SK-N-SH (cell line): ENCODE measurements at regions not wholly inside any gene's neighbourhood (a gene's known extent, or its start where the extent isn't known, plus 50 kb on each side); places are given as distances from the start of the nearest gene placed in this dataset.

Experiments used
- CTCF ChIA-PET: fragments of 300-600, 350-600 bp; formaldehyde crosslinking; extraction: SDS; loops from one replicate; lab custom pipeline; 2021; lab: Yijun Ruan, JAX
- POLR2A ChIA-PET: fragments of 350-600 bp; sonication (Branson Sonifier 250); formaldehyde crosslinking; extraction: SDS; loops from one replicate; lab custom pipeline; 2020; ENCODE audit warnings: antibody characterized with exemption, inconsistent platforms; lab: Yijun Ruan, JAX
- DNase-seq: peaks from one replicate; pipeline ENCODE4 v3.0.0; 2012
- H2AFZ ChIP-seq: fragments of 200-600 bp; sonication (generic); 2 replicates; pipeline ENCODE4 v1.8.1; 2016; ENCODE audit warnings: antibody characterized with exemption, mild to moderate bottlenecking, low read depth
- H3F3A ChIP-seq: fragments of 200-600 bp; sonication (generic); replicated peaks from 2 replicates; pipeline ENCODE3; 2016; ENCODE audit warnings: antibody characterized with exemption, mild to moderate bottlenecking; ENCODE audit not compliant: insufficient read depth
- H3K27ac ChIP-seq, 2 experiments: fragments of 200-500 bp in 1 of 2; fragments of 200-600 bp in 1 of 2; sonication (Bioruptor generic) in 1 of 2; sonication (generic), shearing (Covaris generic) in 1 of 2; 2 replicates each; pipeline versions ENCODE4 v1.5.1 to v1.6.1; 2014 to 2016; ENCODE audit warnings: low read depth in 2 of 2, inconsistent platforms in 1 of 2, low read length in 1 of 2, mild to moderate bottlenecking in 1 of 2, mixed read lengths in 1 of 2
- H3K27me3 ChIP-seq: fragments of 200-600 bp; sonication (generic), shearing (Covaris generic); 2 replicates; pipeline ENCODE4 v1.6.1; 2016; ENCODE audit warnings: mixed run types; ENCODE audit not compliant: insufficient read depth
- H3K36me3 ChIP-seq, 2 experiments: fragments of 200-500 bp in 1 of 2; fragments of 200-600 bp in 1 of 2; sonication (Bioruptor generic) in 1 of 2; sonication (generic) in 1 of 2; replicated peaks in 1 of 2; 2 replicates each; pipeline versions ENCODE3 to v1.5.1; 2014 to 2016; ENCODE audit warnings: low read length in 1 of 2, mild to moderate bottlenecking in 1 of 2; ENCODE audit not compliant: insufficient read depth in 2 of 2, control insufficient read depth in 1 of 2
- H3K4me1 ChIP-seq, 2 experiments: fragments of 200-500 bp in 1 of 2; fragments of 200-600 bp in 1 of 2; sonication (Bioruptor generic) in 1 of 2; sonication (generic), shearing (Covaris generic) in 1 of 2; 2 replicates each; pipeline versions ENCODE4 v1.5.1 to v1.6.1; 2014 to 2016; ENCODE audit warnings: low read depth in 1 of 2, low read length in 1 of 2, mixed run types in 1 of 2; ENCODE audit not compliant: insufficient read depth in 2 of 2, control insufficient read depth in 1 of 2
- H3K4me2 ChIP-seq: fragments of 200-600 bp; sonication (generic), shearing (Covaris generic); 2 replicates; pipeline ENCODE4 v1.6.1; 2017; ENCODE audit warnings: mixed run types
- H3K4me3 ChIP-seq, 2 experiments: fragments of 200-500 bp in 1 of 2; fragments of 200-600 bp in 1 of 2; sonication (Bioruptor generic) in 1 of 2; sonication (generic), shearing (Covaris generic) in 1 of 2; 2 replicates each; pipeline versions ENCODE4 v1.5.1 to v1.8.1; 2014 to 2016; ENCODE audit warnings: low read depth in 2 of 2, inconsistent platforms in 1 of 2, low read length in 1 of 2, mild to moderate bottlenecking in 1 of 2, mixed read lengths in 1 of 2, moderate library complexity in 1 of 2
- H3K79me2 ChIP-seq: fragments of 200-600 bp; sonication (generic); 2 replicates; pipeline ENCODE4 v1.8.1; 2017; ENCODE audit warnings: mild to moderate bottlenecking; ENCODE audit not compliant: insufficient read depth
- H3K9ac ChIP-seq: fragments of 200-600 bp; sonication (generic); 2 replicates; pipeline ENCODE4 v1.6.1; 2017; ENCODE audit warnings: mixed run types
- H3K9me2 ChIP-seq: fragments of 200-600 bp; sonication (generic); 2 replicates; pipeline ENCODE4 v1.6.1; 2017; ENCODE audit warnings: mixed run types
- H3K9me3 ChIP-seq: fragments of 200-600 bp; sonication (generic); 2 replicates; pipeline ENCODE4 v1.6.1; 2017; ENCODE audit warnings: mixed run types, mild to moderate bottlenecking, moderate library complexity
- H4K20me1 ChIP-seq: fragments of 200-600 bp; sonication (generic); 2 replicates; pipeline ENCODE4 v1.6.1; 2017; ENCODE audit warnings: mild to moderate bottlenecking, mixed run types; ENCODE audit not compliant: insufficient read depth
- CHD2 ChIP-seq: fragments of 150-350 bp; IDR thresholded peaks from 2 replicates; pipeline ENCODE4 v1.6.1; 2018; ENCODE audit warnings: low read length; ENCODE audit not compliant: partially characterized antibody
- ELF1 ChIP-seq: IDR thresholded peaks from 2 replicates; pipeline ENCODE4 v1.4.0; 2012
- EP300 ChIP-seq, 2 experiments: IDR thresholded peaks; 2 replicates each; pipeline versions ENCODE4 v1.4.0 to v1.6.1; 2012; ENCODE audit warnings: borderline replicate concordance in 1 of 2, low read depth in 1 of 2, low read length in 1 of 2
- EZH2phosphoT487 ChIP-seq: fragments of 200-600 bp; sonication (generic); IDR thresholded peaks from 2 replicates; pipeline ENCODE4 v1.6.1; 2017; ENCODE audit warnings: low read depth, mixed run types, mild to moderate bottlenecking, antibody characterized with exemption, moderate library complexity, borderline replicate concordance
- FOXJ3 ChIP-seq: sonication (generic); formaldehyde crosslinking; IDR thresholded peaks from 2 replicates; pipeline ENCODE4 v1.5.1; 2020; ENCODE audit warnings: mild to moderate bottlenecking, missing genetic modification reagents
- FOXM1 ChIP-seq: IDR thresholded peaks from 2 replicates; pipeline ENCODE4 v1.4.0; 2012; ENCODE audit warnings: low read depth, mild to moderate bottlenecking
- GABPA ChIP-seq: IDR thresholded peaks from 2 replicates; pipeline ENCODE4 v1.4.0; 2012; ENCODE audit warnings: low read depth, mild to moderate bottlenecking
- GATA2 ChIP-seq: sonication (generic); formaldehyde crosslinking; IDR thresholded peaks from 2 replicates; pipeline ENCODE4 v1.5.0; 2020; ENCODE audit warnings: mild to moderate bottlenecking, missing genetic modification reagents
- JUND ChIP-seq: IDR thresholded peaks from 2 replicates; pipeline ENCODE4 v1.4.0; 2012
- MEF2A ChIP-seq: IDR thresholded peaks from 2 replicates; pipeline ENCODE4 v1.4.0; 2012; ENCODE audit warnings: low read depth, borderline replicate concordance
- MXI1 ChIP-seq: IDR thresholded peaks from 2 replicates; pipeline ENCODE4 v1.6.1; 2012; ENCODE audit warnings: mild to moderate bottlenecking, low read depth, low read length, improper control_type of control experiment
- POLR2AphosphoS5 ChIP-seq: IDR thresholded peaks from 2 replicates; pipeline ENCODE4 v1.6.1; 2012; ENCODE audit warnings: low read depth, low read length
- RAD21 ChIP-seq: IDR thresholded peaks from 2 replicates; pipeline ENCODE4 v1.6.1; 2012; ENCODE audit warnings: mild to moderate bottlenecking, low read length
- RCOR1 ChIP-seq: fragments of 150-350 bp; IDR thresholded peaks from 2 replicates; pipeline ENCODE4 v1.6.1; 2017; ENCODE audit warnings: antibody characterized with exemption, low read length
- RFX5 ChIP-seq: IDR thresholded peaks from 2 replicates; pipeline ENCODE4 v1.6.1; 2012; ENCODE audit warnings: mild to moderate bottlenecking, improper control_type of control experiment, low read length
- RXRA ChIP-seq: IDR thresholded peaks from 2 replicates; pipeline ENCODE4 v1.4.0; 2012; ENCODE audit warnings: low read depth, mild to moderate bottlenecking, borderline replicate concordance
- SIN3A ChIP-seq: IDR thresholded peaks from 2 replicates; pipeline ENCODE4 v1.6.1; 2012; ENCODE audit warnings: low read depth, mild to moderate bottlenecking, low read length, moderate library complexity, borderline replicate concordance
- SMC3 ChIP-seq: IDR thresholded peaks from 2 replicates; pipeline ENCODE4 v1.6.1; 2012; ENCODE audit warnings: low read depth, low read length, improper control_type of control experiment
- TCF12 ChIP-seq: IDR thresholded peaks from 2 replicates; pipeline ENCODE4 v1.4.0; 2012
- TEAD4 ChIP-seq: IDR thresholded peaks from 2 replicates; pipeline ENCODE4 v1.4.0; 2012; ENCODE audit warnings: mild to moderate bottlenecking, borderline replicate concordance; ENCODE audit not compliant: insufficient read depth
- YY1 ChIP-seq: IDR thresholded peaks from 2 replicates; pipeline ENCODE4 v1.4.0; 2012; ENCODE audit warnings: low read depth, mild to moderate bottlenecking
- TF ChIP-seq, protein P1 (sequence below): IDR thresholded peaks from 2 replicates; pipeline ENCODE4; 2012
- TF ChIP-seq, protein P2 (sequence below): IDR thresholded peaks from 2 replicates; pipeline ENCODE4 v1.4.0; 2012; ENCODE audit warnings: low read depth
- TF ChIP-seq, protein P3 (sequence below): fragments of 200-600 bp; sonication (generic); IDR thresholded peaks from 2 replicates; pipeline ENCODE4 v1.6.1; 2017; ENCODE audit warnings: antibody characterized with exemption, mild to moderate bottlenecking, moderate library complexity
- TF ChIP-seq, protein P4 (sequence below): IDR thresholded peaks from 2 replicates; pipeline ENCODE4 v1.6.1; 2012; ENCODE audit warnings: mild to moderate bottlenecking, low read depth, low read length, moderate library complexity
- TF ChIP-seq, protein P5 (sequence below): IDR thresholded peaks from 2 replicates; pipeline ENCODE4 v1.4.0; 2012; ENCODE audit warnings: low read depth, borderline replicate concordance
- TF ChIP-seq, protein P6 (sequence below): fragments of 150-350 bp; IDR thresholded peaks from 2 replicates; pipeline ENCODE4 v1.6.1; 2016; ENCODE audit warnings: mild to moderate bottlenecking, low read depth, low read length

DNA sequence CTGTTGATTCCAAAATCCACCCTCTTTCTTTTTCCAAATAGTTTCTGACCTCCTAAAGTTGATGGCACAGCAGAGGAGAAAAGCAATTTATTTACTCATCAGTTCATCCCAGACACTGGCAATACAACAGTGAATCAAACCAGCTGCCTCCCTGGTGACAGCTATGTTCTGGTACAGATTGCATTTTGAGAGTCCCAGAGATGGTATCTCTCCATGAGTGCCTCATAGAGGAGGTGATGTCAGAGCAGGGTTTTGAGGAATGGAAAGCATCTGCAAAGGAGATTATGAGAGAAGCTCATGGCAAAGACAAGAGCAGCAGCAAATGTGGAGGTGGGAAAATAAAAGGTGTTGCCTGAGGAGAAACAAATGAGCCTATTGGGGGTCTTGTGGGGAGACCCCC is 377.2 kb downstream of the MN1 start:
- Histone ChIP-seq H3K27ac (no peak overlapping the region), H3K4me3 (no peak overlapping the region), H3K9me2 (no peaks in the 10 kb centered on the region), H3K4me1 (peaks cover 0 to 13% of the 10 kb centered on the region in 2 experiments; a peak in 3 of 4 replicates), H3K9ac (no peak overlapping the region), H3K27me3 (no peaks in the 10 kb centered on the region), H3K9me3 (no peaks in the 10 kb centered on the region; the same call in 1 of the 2 replicates), H3K4me2 (no peak overlapping the region), H3K79me2 (no peaks in the 10 kb centered on the region), H3K36me3 (no peaks in the 10 kb centered on the region), H3F3A (peaks cover 7% of the 10 kb centered on the region), H4K20me1 (no peaks in the 10 kb centered on the region), H2AFZ (no peak overlapping the region)
- DNase-seq = peak; percentile 36
- POLR2A ChIA-PET = interaction anchor here (0.6 kb wide), 1 partner anchor 1654 kb away, joined by 4 read pairs; no protein-coding TSS in a partner anchor
- CTCF ChIA-PET = no interaction called here
- TF ChIP-seq, protein P1, sequence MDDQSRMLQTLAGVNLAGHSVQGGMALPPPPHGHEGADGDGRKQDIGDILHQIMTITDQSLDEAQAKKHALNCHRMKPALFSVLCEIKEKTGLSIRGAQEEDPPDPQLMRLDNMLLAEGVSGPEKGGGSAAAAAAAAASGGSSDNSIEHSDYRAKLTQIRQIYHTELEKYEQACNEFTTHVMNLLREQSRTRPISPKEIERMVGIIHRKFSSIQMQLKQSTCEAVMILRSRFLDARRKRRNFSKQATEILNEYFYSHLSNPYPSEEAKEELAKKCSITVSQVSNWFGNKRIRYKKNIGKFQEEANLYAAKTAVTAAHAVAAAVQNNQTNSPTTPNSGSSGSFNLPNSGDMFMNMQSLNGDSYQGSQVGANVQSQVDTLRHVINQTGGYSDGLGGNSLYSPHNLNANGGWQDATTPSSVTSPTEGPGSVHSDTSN = peak; percentile 77
- TF ChIP-seq GABPA (no peak), MEF2A (no peak), FOXJ3 (CRISPR knock-in tag) (no peak), RXRA (no peak), CHD2 (no peak), RFX5 (no peak), GATA2 (CRISPR knock-in tag) (peak; percentile 32; the same call in 1 of the 2 replicates), JUND (peak; percentile 42; the same call in 1 of the 2 replicates), SIN3A (no peak), ELF1 (no peak), EZH2phosphoT487 (no peak), TEAD4 (no peak), YY1 (no peak), TCF12 (peak; percentile 83), EP300 (IDR thresholded peaks at IDR 0.05; ENCODE audit: borderline replicate concordance in 1 of 2, low read depth in 1 of 2, low read length in 1 of 2) (peak in 1 of 2 experiments; percentile 43; a peak in 1 of 4 replicates), RAD21 (no peak), FOXM1 (peak; percentile 28; the same call in 1 of the 2 replicates), POLR2AphosphoS5 (no peak), MXI1 (no peak), RCOR1 (no peak), SMC3 (no peak)
- TF ChIP-seq, protein P2, sequence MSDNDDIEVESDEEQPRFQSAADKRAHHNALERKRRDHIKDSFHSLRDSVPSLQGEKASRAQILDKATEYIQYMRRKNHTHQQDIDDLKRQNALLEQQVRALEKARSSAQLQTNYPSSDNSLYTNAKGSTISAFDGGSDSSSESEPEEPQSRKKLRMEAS = no peak
- TF ChIP-seq, protein P3, sequence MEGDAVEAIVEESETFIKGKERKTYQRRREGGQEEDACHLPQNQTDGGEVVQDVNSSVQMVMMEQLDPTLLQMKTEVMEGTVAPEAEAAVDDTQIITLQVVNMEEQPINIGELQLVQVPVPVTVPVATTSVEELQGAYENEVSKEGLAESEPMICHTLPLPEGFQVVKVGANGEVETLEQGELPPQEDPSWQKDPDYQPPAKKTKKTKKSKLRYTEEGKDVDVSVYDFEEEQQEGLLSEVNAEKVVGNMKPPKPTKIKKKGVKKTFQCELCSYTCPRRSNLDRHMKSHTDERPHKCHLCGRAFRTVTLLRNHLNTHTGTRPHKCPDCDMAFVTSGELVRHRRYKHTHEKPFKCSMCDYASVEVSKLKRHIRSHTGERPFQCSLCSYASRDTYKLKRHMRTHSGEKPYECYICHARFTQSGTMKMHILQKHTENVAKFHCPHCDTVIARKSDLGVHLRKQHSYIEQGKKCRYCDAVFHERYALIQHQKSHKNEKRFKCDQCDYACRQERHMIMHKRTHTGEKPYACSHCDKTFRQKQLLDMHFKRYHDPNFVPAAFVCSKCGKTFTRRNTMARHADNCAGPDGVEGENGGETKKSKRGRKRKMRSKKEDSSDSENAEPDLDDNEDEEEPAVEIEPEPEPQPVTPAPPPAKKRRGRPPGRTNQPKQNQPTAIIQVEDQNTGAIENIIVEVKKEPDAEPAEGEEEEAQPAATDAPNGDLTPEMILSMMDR = no peak
- TF ChIP-seq, protein P4, sequence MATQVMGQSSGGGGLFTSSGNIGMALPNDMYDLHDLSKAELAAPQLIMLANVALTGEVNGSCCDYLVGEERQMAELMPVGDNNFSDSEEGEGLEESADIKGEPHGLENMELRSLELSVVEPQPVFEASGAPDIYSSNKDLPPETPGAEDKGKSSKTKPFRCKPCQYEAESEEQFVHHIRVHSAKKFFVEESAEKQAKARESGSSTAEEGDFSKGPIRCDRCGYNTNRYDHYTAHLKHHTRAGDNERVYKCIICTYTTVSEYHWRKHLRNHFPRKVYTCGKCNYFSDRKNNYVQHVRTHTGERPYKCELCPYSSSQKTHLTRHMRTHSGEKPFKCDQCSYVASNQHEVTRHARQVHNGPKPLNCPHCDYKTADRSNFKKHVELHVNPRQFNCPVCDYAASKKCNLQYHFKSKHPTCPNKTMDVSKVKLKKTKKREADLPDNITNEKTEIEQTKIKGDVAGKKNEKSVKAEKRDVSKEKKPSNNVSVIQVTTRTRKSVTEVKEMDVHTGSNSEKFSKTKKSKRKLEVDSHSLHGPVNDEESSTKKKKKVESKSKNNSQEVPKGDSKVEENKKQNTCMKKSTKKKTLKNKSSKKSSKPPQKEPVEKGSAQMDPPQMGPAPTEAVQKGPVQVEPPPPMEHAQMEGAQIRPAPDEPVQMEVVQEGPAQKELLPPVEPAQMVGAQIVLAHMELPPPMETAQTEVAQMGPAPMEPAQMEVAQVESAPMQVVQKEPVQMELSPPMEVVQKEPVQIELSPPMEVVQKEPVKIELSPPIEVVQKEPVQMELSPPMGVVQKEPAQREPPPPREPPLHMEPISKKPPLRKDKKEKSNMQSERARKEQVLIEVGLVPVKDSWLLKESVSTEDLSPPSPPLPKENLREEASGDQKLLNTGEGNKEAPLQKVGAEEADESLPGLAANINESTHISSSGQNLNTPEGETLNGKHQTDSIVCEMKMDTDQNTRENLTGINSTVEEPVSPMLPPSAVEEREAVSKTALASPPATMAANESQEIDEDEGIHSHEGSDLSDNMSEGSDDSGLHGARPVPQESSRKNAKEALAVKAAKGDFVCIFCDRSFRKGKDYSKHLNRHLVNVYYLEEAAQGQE = no peak
- TF ChIP-seq, protein P5, sequence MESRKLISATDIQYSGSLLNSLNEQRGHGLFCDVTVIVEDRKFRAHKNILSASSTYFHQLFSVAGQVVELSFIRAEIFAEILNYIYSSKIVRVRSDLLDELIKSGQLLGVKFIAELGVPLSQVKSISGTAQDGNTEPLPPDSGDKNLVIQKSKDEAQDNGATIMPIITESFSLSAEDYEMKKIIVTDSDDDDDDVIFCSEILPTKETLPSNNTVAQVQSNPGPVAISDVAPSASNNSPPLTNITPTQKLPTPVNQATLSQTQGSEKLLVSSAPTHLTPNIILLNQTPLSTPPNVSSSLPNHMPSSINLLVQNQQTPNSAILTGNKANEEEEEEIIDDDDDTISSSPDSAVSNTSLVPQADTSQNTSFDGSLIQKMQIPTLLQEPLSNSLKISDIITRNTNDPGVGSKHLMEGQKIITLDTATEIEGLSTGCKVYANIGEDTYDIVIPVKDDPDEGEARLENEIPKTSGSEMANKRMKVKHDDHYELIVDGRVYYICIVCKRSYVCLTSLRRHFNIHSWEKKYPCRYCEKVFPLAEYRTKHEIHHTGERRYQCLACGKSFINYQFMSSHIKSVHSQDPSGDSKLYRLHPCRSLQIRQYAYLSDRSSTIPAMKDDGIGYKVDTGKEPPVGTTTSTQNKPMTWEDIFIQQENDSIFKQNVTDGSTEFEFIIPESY = no peak
- TF ChIP-seq, protein P6, sequence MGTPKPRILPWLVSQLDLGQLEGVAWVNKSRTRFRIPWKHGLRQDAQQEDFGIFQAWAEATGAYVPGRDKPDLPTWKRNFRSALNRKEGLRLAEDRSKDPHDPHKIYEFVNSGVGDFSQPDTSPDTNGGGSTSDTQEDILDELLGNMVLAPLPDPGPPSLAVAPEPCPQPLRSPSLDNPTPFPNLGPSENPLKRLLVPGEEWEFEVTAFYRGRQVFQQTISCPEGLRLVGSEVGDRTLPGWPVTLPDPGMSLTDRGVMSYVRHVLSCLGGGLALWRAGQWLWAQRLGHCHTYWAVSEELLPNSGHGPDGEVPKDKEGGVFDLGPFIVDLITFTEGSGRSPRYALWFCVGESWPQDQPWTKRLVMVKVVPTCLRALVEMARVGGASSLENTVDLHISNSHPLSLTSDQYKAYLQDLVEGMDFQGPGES = no peak
